ENCODE measurements at regions not wholly inside any gene's neighbourhood (a gene's known extent, or its start where the extent isn't known, plus 50 kb on each side); places are given as distances from the start of the nearest gene placed in this dataset.

- TF ChIP-seq, protein P1, sequence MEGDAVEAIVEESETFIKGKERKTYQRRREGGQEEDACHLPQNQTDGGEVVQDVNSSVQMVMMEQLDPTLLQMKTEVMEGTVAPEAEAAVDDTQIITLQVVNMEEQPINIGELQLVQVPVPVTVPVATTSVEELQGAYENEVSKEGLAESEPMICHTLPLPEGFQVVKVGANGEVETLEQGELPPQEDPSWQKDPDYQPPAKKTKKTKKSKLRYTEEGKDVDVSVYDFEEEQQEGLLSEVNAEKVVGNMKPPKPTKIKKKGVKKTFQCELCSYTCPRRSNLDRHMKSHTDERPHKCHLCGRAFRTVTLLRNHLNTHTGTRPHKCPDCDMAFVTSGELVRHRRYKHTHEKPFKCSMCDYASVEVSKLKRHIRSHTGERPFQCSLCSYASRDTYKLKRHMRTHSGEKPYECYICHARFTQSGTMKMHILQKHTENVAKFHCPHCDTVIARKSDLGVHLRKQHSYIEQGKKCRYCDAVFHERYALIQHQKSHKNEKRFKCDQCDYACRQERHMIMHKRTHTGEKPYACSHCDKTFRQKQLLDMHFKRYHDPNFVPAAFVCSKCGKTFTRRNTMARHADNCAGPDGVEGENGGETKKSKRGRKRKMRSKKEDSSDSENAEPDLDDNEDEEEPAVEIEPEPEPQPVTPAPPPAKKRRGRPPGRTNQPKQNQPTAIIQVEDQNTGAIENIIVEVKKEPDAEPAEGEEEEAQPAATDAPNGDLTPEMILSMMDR (IDR thresholded peaks at IDR 0.05; ENCODE audit: low read depth, low read length, missing input control): no peak
- TF ChIP-seq RXRA (IDR thresholded peaks at IDR 0.05): no peak
- TF ChIP-seq JUND (IDR thresholded peaks at IDR 0.05): no peak
- TF ChIP-seq TAF1 (conservative IDR thresholded peaks at IDR 0.05): no peak
- TF ChIP-seq, protein P2, sequence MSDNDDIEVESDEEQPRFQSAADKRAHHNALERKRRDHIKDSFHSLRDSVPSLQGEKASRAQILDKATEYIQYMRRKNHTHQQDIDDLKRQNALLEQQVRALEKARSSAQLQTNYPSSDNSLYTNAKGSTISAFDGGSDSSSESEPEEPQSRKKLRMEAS (IDR thresholded peaks at IDR 0.05): no peak
- TF ChIP-seq EGR1 (IDR thresholded peaks at IDR 0.05; ENCODE audit: low read depth in 2 of 2): no peak
Measured at GRCh38 chr12:89779090-89779489, 70.5 kb upstream of the ATP2B1 start.
